ENCODE measurements at regions not wholly inside any gene's neighbourhood (a gene's known extent, or its start where the extent isn't known, plus 50 kb on each side); places are given as distances from the start of the nearest gene placed in this dataset.

- TF ChIP-seq FOXM1 (IDR thresholded peaks at IDR 0.05; ENCODE audit: borderline replicate concordance) = no peak
- TF ChIP-seq SP1 (IDR thresholded peaks at IDR 0.05) = no peak
- TF ChIP-seq SUZ12 (IDR thresholded peaks at IDR 0.05) = no peak
- TF ChIP-seq NFRKB (IDR thresholded peaks at IDR 0.05) = no peak
- TF ChIP-seq CTBP1 (IDR thresholded peaks at IDR 0.05; ENCODE audit: borderline replicate concordance) = no peak
Observed at GRCh38 chr5:51242456-51242855, 140.8 kb upstream of the ISL1 start.
